ENCODE measurements at regions not wholly inside any gene's neighbourhood (a gene's known extent, or its start where the extent isn't known, plus 50 kb on each side); places are given as distances from the start of the nearest gene placed in this dataset.

- TF ChIP-seq CHD7 (IDR thresholded peaks at IDR 0.05; ENCODE audit: insufficient replicate concordance, low read length) = no peak
- TF ChIP-seq TEAD4 (IDR thresholded peaks at IDR 0.05; ENCODE audit: low read depth, low read length) = no peak
- no peak for TF ChIP-seq CBX5 (IDR thresholded peaks at IDR 0.05; ENCODE audit: low read depth, low read length)
- TF ChIP-seq NANOG (IDR thresholded peaks at IDR 0.05; ENCODE audit: insufficient read depth, low read depth, low read length, poor library complexity, severe bottlenecking) = no peak
- TF ChIP-seq SIN3A (conservative IDR thresholded peaks at IDR 0.05 in 1 of 2, IDR thresholded peaks at IDR 0.05 in 1 of 2; ENCODE audit: low read depth in 1 of 2, low read length in 2 of 2) = no peak
- no peak for TF ChIP-seq KDM4A (IDR thresholded peaks at IDR 0.05; ENCODE audit: low read depth, low read length, severe bottlenecking)
- TF ChIP-seq JUND (IDR thresholded peaks at IDR 0.05; ENCODE audit: low read length) = no peak
- no peak for TF ChIP-seq RNF2 (IDR thresholded peaks at IDR 0.05; ENCODE audit: borderline replicate concordance, low read depth, low read length, missing control alignments, poor library complexity, severe bottlenecking)
- TF ChIP-seq HDAC6 (IDR thresholded peaks at IDR 0.05; ENCODE audit: low read depth, low read length) = no peak
- TF ChIP-seq BRCA1 (IDR thresholded peaks at IDR 0.05; ENCODE audit: low read depth, low read length) = no peak
- no peak for TF ChIP-seq POLR2AphosphoS5 (IDR thresholded peaks at IDR 0.05; ENCODE audit: low read depth, low read length)
Measured at GRCh38 chr14:94863366-94863765, 93.5 kb upstream of the GSC start (continued).

Data from H1 (cell line).